ENCODE measurements at regions not wholly inside any gene's neighbourhood (a gene's known extent, or its start where the extent isn't known, plus 50 kb on each side); places are given as distances from the start of the nearest gene placed in this dataset.
A peak's percentile ranks its signal among the peaks of the same experiment; 100 is the strongest.
"Not testable (repeated sequence)": the region's sequence is repeated elsewhere in the genome, so short reads cannot be mapped to it uniquely, and the experiment has no call there.

DNA sequence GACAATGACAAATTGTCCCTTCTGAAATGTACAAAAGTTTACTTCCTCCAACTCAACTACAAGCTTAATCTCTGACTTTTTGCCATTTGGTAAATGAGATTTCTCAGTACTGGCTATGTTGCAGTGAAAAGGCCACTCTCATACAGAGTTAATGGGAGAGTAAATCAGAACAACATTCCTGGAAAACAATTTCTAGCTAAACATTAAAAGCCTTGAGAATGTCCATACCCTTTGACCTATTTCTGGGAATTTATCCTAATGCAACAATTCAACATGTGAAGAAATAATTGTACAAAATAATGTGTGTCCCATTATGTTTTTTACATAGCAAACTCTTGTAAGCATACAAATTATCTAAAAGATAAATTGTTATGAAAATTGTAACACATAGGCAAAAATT lies 56.3 kb upstream of the SPEF2 start:
- no peak for FAIRE-seq

DNA sequence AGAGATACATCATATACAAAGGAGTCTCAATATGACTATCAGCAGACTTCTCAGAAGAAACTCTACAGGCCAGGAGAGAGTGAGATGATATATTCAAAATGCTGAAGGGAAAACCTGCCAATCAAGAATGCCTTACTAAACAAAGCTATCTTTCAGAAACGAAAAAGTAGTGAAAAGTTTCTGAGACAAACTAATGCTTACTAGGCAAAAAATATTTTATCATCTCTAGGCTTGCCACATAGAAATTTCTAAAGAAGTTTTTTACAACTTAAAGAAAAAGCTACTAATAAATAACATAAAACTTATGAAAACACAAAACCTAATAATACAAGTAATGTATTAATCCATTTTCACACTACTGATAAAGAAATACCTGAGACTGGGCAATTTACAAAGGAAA lies 59.9 kb upstream of the SPEF2 start:
- no peak for FAIRE-seq

- no peak for FAIRE-seq
Measured at GRCh38 chr5:35557199-35557598, 60.5 kb upstream of the SPEF2 start.

- FAIRE-seq, result no peak
Measured at GRCh38 chr5:35554016-35554415, 63.6 kb upstream of the SPEF2 start.

GRCh38 chr5:35545190-35545589 lies 72.5 kb upstream of the SPEF2 start:
- no peak for FAIRE-seq

DNA sequence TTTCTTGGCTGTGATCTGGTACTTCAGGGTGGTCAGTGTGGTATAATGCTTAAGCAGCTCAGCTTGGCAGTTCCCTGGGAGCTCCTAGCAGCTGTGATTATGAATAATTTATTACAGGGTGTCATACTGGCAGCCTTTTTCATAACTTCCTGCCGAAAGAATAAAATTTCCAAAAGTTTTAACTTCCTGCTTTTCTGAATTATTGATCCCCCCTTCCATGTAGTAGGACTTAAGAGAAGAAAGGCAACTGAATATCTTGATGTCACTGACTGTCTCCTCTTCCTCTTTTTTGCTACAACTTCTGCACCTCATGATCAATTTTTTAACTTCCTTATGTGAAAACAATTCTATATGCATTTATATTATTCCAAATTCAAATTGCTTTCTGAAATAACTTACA lies 74.3 kb upstream of the SPEF2 start:
- no peak for FAIRE-seq

DNA sequence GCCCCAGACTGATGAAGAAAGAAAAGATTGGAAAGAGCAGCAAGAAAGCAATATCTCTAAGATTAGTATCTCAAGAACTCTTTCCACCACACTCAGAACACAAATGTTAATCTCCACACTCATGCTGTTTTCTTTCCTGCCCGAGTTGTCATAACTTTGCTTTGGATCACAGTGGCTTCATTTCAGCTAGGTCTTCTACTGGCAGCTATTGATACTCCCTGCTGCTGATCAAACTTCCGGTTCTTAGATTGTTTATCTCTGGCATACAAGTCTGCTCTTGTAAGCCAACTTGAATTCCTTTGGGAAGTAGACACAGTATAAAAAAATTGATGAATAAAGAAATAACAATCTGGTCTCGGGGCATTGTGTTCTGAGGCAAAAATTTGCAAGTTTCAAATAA lies 77.7 kb upstream of the SPEF2 start:
- no peak for FAIRE-seq

GRCh38 chr5:35538198-35538931 lies 79.3 kb upstream of the SPEF2 start:
- no peak for FAIRE-seq

GRCh38 chr5:35533156-35533555 lies 84.5 kb upstream of the SPEF2 start:
- no peak for FAIRE-seq

DNA sequence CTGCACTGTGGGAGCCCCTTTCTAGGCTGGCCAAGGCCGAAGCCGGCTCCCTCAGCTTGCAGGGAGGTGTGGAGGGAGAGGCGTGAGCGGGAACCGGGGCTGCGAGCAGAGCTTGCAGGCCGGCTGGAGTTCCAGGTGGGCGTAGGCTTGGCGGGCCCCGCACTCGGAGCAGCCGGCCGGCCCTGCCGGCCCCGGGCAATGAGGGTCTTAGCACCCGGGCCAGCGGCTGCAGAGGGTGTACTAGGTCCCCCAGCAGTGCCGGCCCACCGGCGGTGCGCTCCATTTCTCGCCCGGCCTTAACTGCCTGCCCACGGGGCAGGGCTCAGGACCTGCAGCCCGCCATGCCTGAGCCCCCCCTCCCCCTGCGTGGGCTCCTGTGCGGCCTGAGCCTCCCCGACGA lies 86.1 kb upstream of the SPEF2 start:
- FAIRE-seq, result not testable (repeated sequence)

DNA sequence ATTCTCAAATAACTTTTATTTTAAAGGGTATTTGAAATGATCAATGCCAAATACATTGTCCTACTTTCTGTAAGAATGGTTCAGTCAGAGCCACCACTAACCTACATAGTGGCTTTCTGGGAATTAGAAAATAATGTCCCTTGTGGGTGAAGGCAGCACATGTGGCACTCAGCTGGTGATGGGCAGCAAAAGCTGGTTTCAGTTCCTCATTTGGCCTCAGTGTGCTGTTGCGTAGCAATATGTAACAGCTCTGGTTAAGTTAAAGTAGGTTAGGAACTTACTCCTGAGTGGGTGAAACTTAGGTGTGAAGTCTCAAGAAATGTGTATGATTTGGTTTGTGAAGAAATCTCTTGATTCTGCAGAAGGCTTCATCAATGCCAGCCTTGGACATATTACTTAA lies 99.6 kb upstream of the SPEF2 start:
- FAIRE-seq, result no peak

DNA sequence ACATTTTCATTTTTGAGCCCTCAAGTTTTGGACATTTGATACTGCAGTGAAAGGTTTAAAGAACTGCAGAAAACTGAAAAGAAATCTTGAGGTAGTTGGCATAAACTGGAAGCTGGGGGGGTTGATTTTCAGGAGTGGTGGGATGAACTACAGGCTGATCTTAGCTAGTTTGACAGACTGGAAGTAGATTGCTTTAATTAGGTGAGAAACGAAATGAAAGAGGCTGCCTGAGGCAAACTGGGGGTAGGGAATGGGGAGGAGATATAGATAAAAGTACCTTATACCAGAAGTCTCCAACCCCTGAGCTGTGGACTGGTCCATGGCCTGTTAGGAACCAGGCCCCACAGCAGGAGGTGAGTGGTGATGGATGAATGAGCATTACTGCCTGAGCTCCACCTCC lies 101.4 kb upstream of the SPEF2 start:
- no peak for FAIRE-seq

- FAIRE-seq, result no peak
Measured at GRCh38 chr5:35513612-35514011, 104.1 kb upstream of the SPEF2 start.

DNA sequence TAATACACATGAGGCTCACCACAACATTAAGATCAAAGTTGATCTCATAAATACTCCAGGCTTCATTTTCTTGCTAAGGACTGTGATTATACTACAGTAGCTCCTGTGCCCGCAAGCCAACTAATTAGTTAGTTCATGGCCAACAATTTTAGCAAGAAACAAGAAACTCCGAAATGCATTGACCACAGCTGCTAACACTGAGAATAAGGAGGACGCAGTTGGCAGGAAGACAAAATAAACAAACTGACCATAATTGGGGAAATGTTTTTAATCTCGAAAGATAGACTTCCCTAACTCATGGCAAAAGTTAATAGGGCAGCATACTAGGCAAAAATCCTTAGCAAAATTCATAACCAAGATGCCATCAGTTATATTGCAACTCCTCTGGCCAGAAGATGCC lies 115.5 kb upstream of the SPEF2 start:
- peak; percentile 71 for FAIRE-seq

DNA sequence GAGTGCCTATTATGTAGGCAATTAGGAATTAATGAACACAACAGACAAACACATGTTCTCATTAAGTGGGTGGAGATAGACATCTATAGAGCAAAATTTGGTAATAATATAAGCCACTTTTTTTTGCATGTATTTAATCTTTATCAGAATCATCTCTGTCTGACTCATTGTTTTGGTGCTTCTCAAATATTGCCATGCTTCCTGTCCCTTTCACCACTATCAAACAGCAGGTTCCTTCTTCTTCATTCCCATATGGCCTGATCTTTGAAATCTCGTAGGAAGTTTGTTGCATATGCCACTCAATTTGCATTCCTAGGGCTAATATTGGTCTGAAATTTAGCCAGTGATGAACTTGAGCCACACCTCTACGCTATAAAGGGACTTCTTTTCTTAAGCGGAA lies 128.9 kb upstream of the SPEF2 start:
- no peak for FAIRE-seq

DNA sequence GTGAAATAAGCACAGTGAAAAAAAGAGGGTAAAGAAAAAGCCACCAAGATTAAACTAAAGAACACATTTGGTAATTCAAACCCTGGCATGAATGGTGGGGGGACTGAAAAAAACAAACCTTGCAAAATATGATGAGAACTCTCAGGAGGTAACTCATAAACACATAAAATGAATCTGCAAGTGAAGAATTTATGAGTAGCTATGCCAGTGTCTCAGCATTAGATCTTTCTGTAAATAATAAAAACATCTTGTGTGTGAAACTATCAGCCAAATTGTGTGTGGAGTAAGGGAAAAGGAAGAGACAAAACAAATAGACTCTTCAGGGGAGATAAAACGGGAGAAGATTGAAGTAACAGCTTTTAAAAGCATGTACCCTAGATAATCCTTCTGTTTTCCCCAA lies 129.6 kb upstream of the SPEF2 start:
- FAIRE-seq, result no peak

- peak; percentile 33 for FAIRE-seq
Measured at GRCh38 chr5:35487233-35488025, 130.2 kb upstream of the SPEF2 start.

DNA sequence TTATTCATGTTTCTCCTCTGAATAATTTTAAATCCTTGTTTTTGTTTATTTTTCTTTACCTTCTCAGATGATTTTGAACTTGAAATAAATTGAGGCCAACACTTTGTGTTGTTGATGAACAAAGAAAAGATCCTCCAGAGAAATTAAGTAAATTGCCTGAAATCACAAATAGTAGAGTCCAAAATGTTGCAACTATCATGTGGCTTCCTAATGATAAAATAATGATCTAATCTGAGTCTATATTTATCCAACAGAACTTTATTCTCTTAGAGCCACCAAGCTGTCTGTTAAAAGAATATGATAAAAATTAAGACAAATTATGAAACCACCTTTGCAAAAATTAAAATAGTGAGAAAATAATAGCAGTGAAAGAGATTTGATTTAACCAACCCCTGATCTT lies 132.2 kb upstream of the SPEF2 start:
- peak; percentile 33 for FAIRE-seq

GRCh38 chr5:35484241-35484640 lies 133.4 kb upstream of the SPEF2 start:
- no peak for FAIRE-seq

DNA sequence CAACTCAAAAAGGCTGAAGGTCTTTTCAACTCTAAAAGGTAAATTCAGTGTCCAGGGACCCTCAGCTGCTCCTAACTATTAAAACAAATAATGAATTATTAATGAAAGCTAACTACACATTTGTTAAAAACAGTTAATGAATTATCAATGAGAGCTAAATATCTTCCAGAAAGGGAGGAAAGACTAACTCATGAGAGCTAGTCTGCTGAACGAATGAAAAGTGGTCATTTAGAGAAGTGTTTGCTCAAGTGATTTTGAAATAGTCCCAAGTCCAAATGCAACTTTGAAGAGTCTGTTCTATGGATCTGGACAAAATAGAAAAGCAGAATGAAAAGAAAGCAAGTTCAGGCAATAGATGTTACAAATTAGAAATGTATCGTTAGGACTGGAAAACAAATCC lies 133.9 kb upstream of the SPEF2 start:
- FAIRE-seq, result peak; percentile 70

GRCh38 chr5:35483191-35483590 lies 134.5 kb upstream of the SPEF2 start:
- FAIRE-seq, result peak; percentile 100

GRCh38 chr5:35482167-35482755 lies 135.4 kb upstream of the SPEF2 start:
- FAIRE-seq, result no peak

DNA sequence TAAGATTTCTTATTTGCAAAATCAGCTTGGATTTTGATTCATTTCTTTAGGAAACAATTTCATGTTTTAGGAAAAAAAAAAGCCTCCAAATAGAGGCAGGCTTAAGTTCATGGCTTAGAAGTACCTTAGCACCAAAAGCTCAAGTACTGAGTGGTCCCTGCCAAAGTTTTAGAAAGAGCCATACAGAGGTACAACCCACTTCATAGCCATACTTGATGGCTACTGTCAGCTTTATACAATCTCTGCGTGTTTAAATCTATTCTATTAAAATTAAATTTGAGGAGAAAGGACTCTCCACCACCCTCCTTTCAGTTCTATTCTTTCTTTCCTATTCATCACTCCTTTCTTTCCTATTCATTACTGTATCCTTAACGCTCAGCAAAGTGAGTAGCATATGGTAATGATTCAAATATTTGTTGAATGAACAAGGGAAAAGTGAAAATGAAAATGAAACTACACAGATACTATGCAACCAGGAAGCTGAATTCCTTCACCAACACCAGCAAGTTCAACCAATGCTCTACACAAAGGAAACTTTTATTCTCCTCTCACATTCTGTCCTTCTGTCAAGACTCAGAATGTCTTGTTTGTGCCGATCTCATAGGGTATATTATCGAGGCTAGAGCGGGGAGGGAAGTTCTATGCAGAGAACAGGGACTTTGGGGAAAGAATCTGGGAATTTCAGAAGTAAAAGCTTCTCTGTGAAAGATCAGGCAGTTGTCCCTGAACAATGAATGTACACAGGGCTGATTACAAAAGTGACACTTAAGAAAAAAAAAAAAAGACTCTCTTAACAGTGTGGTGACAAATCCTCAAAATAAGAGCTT lies 138.6 kb upstream of the SPEF2 start:
- FAIRE-seq, result peak; percentile 85
